Peyer's patch (tissue), 4 donors: ENCODE measurements at regions not wholly inside any gene's neighbourhood (a gene's known extent, or its start where the extent isn't known, plus 50 kb on each side); places are given as distances from the start of the nearest gene placed in this dataset.

Experiments
- POLR2A ChIP-seq, 2 donors: fragments of 450-650 bp; IDR thresholded peaks; one replicate each; pipeline ENCODE4 v1.5.1; 2017; ENCODE audit warnings: antibody characterized with exemption in 2 of 2, mild to moderate bottlenecking in 2 of 2, moderate library complexity in 2 of 2
- TF ChIP-seq, protein P1 (sequence below), 6 experiments: fragments of 450-650 bp in 4 of 6; fragments of 200-600 bp in 2 of 6; sonication (generic) in 1 of 6; IDR thresholded peaks; one replicate each; pipeline ENCODE4 v1.5.1; 2017 to 2019; ENCODE audit warnings: antibody characterized with exemption in 6 of 6, mild to moderate bottlenecking in 3 of 6, moderate library complexity in 1 of 6

DNA sequence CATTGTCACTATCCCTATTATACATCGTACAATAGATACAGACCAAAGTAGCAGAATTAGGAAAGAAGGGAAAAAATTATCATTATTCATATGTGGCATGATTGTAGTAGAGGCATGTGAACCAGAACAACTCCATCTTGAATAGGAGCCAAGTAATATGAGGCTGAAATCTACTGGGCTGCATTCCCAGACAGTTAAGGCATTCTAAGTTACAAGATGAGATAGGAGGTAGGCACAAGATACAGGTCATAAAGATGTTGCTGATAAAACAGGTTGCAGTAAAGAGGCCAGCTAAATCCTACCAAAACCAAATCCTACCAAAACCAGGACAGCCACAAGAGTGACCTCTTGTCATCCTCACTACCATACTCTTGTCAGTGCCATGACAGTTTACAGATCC, 1035.4 kb upstream of the SEMA6D start:
- TF ChIP-seq, protein P1, sequence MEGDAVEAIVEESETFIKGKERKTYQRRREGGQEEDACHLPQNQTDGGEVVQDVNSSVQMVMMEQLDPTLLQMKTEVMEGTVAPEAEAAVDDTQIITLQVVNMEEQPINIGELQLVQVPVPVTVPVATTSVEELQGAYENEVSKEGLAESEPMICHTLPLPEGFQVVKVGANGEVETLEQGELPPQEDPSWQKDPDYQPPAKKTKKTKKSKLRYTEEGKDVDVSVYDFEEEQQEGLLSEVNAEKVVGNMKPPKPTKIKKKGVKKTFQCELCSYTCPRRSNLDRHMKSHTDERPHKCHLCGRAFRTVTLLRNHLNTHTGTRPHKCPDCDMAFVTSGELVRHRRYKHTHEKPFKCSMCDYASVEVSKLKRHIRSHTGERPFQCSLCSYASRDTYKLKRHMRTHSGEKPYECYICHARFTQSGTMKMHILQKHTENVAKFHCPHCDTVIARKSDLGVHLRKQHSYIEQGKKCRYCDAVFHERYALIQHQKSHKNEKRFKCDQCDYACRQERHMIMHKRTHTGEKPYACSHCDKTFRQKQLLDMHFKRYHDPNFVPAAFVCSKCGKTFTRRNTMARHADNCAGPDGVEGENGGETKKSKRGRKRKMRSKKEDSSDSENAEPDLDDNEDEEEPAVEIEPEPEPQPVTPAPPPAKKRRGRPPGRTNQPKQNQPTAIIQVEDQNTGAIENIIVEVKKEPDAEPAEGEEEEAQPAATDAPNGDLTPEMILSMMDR (IDR thresholded peaks at IDR 0.05): no peak
- TF ChIP-seq POLR2A (IDR thresholded peaks at IDR 0.05): no peak
